WTC11 (cell line): ENCODE measurements at regions not wholly inside any gene's neighbourhood (a gene's known extent, or its start where the extent isn't known, plus 50 kb on each side); places are given as distances from the start of the nearest gene placed in this dataset.

Source experiments
- ATAC-seq: fragments of 200-7000 bp; cut with Tn5 transposase; 2 replicates; pipeline ENCODE4 v1.10.0; 2021; ENCODE audit warnings: mild to moderate bottlenecking, moderate library complexity
- CTCF ChIA-PET: fragments of 300-600 bp; sonication (Branson Sonifier 250); formaldehyde crosslinking; loops from one replicate; lab custom pipeline; 2021; ENCODE audit warnings: antibody characterized with exemption; lab: Charles Lee
- POLR2A ChIA-PET: fragments of 350-600 bp; sonication (Branson Sonifier 250); formaldehyde crosslinking; loops from one replicate; lab custom pipeline; 2021; ENCODE audit warnings: antibody characterized with exemption; lab: Charles Lee
- DNase-seq: peaks from one replicate; pipeline ENCODE4 v3.0.0; 2021; ENCODE audit warnings: low spot score
- H3K27ac Mint-ChIP-seq: 2 replicates; pipeline ENCODE4 v1.8.0; 2021; ENCODE audit warnings: mixed read lengths
- H3K27me3 Mint-ChIP-seq: 2 replicates; pipeline ENCODE4 v1.8.0; 2021; ENCODE audit warnings: low read depth, mild to moderate bottlenecking, moderate library complexity, mixed read lengths
- H3K36me3 Mint-ChIP-seq: 2 replicates; pipeline ENCODE4 v1.8.0; 2021; ENCODE audit warnings: mixed read lengths
- H3K4me1 Mint-ChIP-seq: 2 replicates; pipeline ENCODE4 v1.8.0; 2022; ENCODE audit warnings: mixed read lengths
- H3K4me3 Mint-ChIP-seq: 2 replicates; pipeline ENCODE4 v1.8.0; 2021; ENCODE audit warnings: mild to moderate bottlenecking, moderate library complexity, mixed read lengths
- H3K9me3 Mint-ChIP-seq: 2 replicates; pipeline ENCODE4 v1.8.0; 2021; ENCODE audit warnings: mixed read lengths
- FOXJ3 ChIP-seq: sonication (generic); formaldehyde crosslinking; IDR thresholded peaks from 2 replicates; pipeline ENCODE4 v1.9.0; 2021; ENCODE audit warnings: missing genetic modification reagents, mild to moderate bottlenecking, borderline replicate concordance
- FOXP1 ChIP-seq: sonication (generic); formaldehyde crosslinking; IDR thresholded peaks from 2 replicates; pipeline ENCODE4 v1.8.0; 2022; ENCODE audit warnings: missing genetic modification reagents, mild to moderate bottlenecking, moderate library complexity, borderline replicate concordance
- HMGA2 ChIP-seq: fragments of 250-450 bp; sonication (Bioruptor Pico); IDR thresholded peaks from 2 replicates; pipeline ENCODE4 v1.4.0; 2021; ENCODE audit warnings: mild to moderate bottlenecking, moderate library complexity
- NR2C2 ChIP-seq: sonication (generic); formaldehyde crosslinking; IDR thresholded peaks from 2 replicates; pipeline ENCODE4 v1.8.0; 2022; ENCODE audit warnings: mild to moderate bottlenecking, missing genetic modification reagents
- OVOL2 ChIP-seq: fragments of 250-450 bp; sonication (Bioruptor Pico); IDR thresholded peaks from 2 replicates; pipeline ENCODE4 v1.9.0; 2021; ENCODE audit warnings: mild to moderate bottlenecking, borderline replicate concordance
- RORB ChIP-seq: fragments of 250-450 bp; sonication (Bioruptor Pico); IDR thresholded peaks from 2 replicates; pipeline ENCODE4 v1.9.0; 2021; ENCODE audit warnings: mild to moderate bottlenecking
- SMAD3 ChIP-seq: sonication (generic); formaldehyde crosslinking; IDR thresholded peaks from 2 replicates; pipeline ENCODE4 v1.8.0; 2022; ENCODE audit warnings: missing genetic modification reagents, mild to moderate bottlenecking, borderline replicate concordance
- TCF7 ChIP-seq: sonication (generic); formaldehyde crosslinking; IDR thresholded peaks from 2 replicates; pipeline ENCODE4 v1.8.0; 2022; ENCODE audit warnings: mild to moderate bottlenecking, low read depth, missing genetic modification reagents, moderate library complexity
- TEAD4 ChIP-seq: sonication (generic); formaldehyde crosslinking; IDR thresholded peaks from 2 replicates; pipeline ENCODE4 v1.8.0; 2022; ENCODE audit warnings: mild to moderate bottlenecking, missing genetic modification reagents
- ZNF121 ChIP-seq: sonication (generic); formaldehyde crosslinking; IDR thresholded peaks from 2 replicates; pipeline ENCODE4 v1.8.0; 2023; ENCODE audit warnings: missing genetic modification reagents
- ZNF423 ChIP-seq: fragments of 250-450 bp; sonication (Bioruptor Pico); IDR thresholded peaks from 2 replicates; pipeline ENCODE4 v2.1.2; 2022; ENCODE audit warnings: mild to moderate bottlenecking, moderate library complexity
- TF ChIP-seq, protein P1 (sequence below): sonication (generic); formaldehyde crosslinking; IDR thresholded peaks from 2 replicates; pipeline ENCODE4 v1.8.1; 2023; ENCODE audit warnings: mild to moderate bottlenecking, missing genetic modification reagents
- TF ChIP-seq, protein P2 (sequence below): sonication (generic); formaldehyde crosslinking; IDR thresholded peaks from 2 replicates; pipeline ENCODE4 v1.8.1; 2023; ENCODE audit warnings: mild to moderate bottlenecking, moderate library complexity, missing genetic modification reagents
- TF ChIP-seq, protein P3 (sequence below): sonication (generic); formaldehyde crosslinking; IDR thresholded peaks from 2 replicates; pipeline ENCODE4 v1.8.0; 2022; ENCODE audit warnings: mild to moderate bottlenecking, missing genetic modification reagents
- TF ChIP-seq, protein P4 (sequence below): sonication (generic); formaldehyde crosslinking; conservative IDR thresholded peaks from 2 replicates; pipeline ENCODE4 v1.8.1; 2023; ENCODE audit warnings: mild to moderate bottlenecking, low read depth, missing genetic modification reagents, moderate library complexity
- TF ChIP-seq, protein P5 (sequence below): sonication (generic); formaldehyde crosslinking; IDR thresholded peaks from 2 replicates; pipeline ENCODE4 v1.8.1; 2023; ENCODE audit warnings: mild to moderate bottlenecking, missing genetic modification reagents, borderline replicate concordance

DNA sequence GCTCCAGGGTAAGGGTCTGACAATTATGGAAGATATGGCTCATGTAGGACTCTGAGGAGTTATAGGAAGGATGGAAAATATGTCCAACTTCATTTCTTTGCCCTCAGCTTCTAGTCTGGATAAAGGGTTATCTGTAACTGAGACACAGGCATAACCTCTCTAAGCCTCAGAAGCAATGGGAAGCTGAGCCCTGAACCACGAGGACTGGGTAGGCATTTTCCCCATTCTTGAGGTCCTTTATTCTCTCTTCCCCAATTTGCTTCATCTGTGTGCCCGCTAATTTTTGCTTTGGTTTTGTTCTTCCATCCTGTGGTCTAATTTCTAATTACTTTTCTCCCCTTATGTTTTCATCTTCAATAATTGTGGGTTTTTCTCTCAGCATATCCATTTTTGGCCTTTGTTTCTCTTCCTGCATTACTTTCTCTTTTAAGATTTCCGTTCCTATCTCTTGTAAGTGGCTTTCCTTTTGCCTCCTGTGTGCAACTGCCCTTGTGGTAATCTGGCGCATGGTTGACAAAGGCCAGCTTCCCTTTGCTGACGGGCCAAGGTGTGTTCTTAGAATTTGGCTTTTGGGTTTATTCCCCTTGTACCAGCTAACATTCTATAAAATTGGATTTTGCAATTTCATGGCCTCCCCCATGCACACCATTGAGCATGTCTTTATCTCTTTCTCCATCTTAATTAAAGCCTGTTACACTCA lies 343.8 kb downstream of the TXNL1 start:
- Mint-ChIP-seq H3K9me3 (peaks cover 8% of the 10 kb centered on the region), H3K27me3 (no peaks in the 10 kb centered on the region), H3K27ac (no peak overlapping the region), H3K4me3 (no peak overlapping the region), H3K36me3 (no peaks in the 10 kb centered on the region)
- ATAC-seq (no peak), DNase-seq (no peak)
- TF ChIP-seq, protein P1, sequence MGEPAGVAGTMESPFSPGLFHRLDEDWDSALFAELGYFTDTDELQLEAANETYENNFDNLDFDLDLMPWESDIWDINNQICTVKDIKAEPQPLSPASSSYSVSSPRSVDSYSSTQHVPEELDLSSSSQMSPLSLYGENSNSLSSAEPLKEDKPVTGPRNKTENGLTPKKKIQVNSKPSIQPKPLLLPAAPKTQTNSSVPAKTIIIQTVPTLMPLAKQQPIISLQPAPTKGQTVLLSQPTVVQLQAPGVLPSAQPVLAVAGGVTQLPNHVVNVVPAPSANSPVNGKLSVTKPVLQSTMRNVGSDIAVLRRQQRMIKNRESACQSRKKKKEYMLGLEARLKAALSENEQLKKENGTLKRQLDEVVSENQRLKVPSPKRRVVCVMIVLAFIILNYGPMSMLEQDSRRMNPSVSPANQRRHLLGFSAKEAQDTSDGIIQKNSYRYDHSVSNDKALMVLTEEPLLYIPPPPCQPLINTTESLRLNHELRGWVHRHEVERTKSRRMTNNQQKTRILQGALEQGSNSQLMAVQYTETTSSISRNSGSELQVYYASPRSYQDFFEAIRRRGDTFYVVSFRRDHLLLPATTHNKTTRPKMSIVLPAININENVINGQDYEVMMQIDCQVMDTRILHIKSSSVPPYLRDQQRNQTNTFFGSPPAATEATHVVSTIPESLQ, result no peak
- TF ChIP-seq TCF7 (CRISPR knock-in tag), result no peak
- TF ChIP-seq, protein P2, sequence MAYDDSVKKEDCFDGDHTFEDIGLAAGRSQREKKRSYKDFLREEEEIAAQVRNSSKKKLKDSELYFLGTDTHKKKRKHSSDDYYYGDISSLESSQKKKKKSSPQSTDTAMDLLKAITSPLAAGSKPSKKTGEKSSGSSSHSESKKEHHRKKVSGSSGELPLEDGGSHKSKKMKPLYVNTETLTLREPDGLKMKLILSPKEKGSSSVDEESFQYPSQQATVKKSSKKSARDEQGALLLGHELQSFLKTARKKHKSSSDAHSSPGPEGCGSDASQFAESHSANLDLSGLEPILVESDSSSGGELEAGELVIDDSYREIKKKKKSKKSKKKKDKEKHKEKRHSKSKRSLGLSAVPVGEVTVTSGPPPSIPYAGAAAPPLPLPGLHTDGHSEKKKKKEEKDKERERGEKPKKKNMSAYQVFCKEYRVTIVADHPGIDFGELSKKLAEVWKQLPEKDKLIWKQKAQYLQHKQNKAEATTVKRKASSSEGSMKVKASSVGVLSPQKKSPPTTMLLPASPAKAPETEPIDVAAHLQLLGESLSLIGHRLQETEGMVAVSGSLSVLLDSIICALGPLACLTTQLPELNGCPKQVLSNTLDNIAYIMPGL (CRISPR knock-in tag), result no peak
- no peak for TF ChIP-seq NR2C2 (CRISPR knock-in tag)
- TF ChIP-seq FOXJ3 (CRISPR knock-in tag), result no peak
- TF ChIP-seq SMAD3 (CRISPR knock-in tag), result no peak
- TF ChIP-seq ZNF121 (CRISPR knock-in tag), result no peak
- TF ChIP-seq ZNF423 (CRISPR knock-in tag), result no peak
- no peak for TF ChIP-seq FOXP1
- no peak for TF ChIP-seq RORB (CRISPR knock-in tag)
- TF ChIP-seq, protein P3, sequence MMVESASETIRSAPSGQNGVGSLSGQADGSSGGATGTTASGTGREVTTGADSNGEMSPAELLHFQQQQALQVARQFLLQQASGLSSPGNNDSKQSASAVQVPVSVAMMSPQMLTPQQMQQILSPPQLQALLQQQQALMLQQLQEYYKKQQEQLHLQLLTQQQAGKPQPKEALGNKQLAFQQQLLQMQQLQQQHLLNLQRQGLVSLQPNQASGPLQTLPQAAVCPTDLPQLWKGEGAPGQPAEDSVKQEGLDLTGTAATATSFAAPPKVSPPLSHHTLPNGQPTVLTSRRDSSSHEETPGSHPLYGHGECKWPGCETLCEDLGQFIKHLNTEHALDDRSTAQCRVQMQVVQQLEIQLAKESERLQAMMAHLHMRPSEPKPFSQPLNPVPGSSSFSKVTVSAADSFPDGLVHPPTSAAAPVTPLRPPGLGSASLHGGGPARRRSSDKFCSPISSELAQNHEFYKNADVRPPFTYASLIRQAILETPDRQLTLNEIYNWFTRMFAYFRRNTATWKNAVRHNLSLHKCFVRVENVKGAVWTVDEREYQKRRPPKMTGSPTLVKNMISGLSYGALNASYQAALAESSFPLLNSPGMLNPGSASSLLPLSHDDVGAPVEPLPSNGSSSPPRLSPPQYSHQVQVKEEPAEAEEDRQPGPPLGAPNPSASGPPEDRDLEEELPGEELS (CRISPR knock-in tag), result no peak
- no peak for TF ChIP-seq TEAD4 (CRISPR knock-in tag)
- TF ChIP-seq, protein P4, sequence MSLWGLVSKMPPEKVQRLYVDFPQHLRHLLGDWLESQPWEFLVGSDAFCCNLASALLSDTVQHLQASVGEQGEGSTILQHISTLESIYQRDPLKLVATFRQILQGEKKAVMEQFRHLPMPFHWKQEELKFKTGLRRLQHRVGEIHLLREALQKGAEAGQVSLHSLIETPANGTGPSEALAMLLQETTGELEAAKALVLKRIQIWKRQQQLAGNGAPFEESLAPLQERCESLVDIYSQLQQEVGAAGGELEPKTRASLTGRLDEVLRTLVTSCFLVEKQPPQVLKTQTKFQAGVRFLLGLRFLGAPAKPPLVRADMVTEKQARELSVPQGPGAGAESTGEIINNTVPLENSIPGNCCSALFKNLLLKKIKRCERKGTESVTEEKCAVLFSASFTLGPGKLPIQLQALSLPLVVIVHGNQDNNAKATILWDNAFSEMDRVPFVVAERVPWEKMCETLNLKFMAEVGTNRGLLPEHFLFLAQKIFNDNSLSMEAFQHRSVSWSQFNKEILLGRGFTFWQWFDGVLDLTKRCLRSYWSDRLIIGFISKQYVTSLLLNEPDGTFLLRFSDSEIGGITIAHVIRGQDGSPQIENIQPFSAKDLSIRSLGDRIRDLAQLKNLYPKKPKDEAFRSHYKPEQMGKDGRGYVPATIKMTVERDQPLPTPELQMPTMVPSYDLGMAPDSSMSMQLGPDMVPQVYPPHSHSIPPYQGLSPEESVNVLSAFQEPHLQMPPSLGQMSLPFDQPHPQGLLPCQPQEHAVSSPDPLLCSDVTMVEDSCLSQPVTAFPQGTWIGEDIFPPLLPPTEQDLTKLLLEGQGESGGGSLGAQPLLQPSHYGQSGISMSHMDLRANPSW (CRISPR knock-in tag), result no peak
- TF ChIP-seq OVOL2 (CRISPR knock-in tag), result no peak
- TF ChIP-seq HMGA2 (CRISPR knock-in tag), result no peak
- TF ChIP-seq, protein P5, sequence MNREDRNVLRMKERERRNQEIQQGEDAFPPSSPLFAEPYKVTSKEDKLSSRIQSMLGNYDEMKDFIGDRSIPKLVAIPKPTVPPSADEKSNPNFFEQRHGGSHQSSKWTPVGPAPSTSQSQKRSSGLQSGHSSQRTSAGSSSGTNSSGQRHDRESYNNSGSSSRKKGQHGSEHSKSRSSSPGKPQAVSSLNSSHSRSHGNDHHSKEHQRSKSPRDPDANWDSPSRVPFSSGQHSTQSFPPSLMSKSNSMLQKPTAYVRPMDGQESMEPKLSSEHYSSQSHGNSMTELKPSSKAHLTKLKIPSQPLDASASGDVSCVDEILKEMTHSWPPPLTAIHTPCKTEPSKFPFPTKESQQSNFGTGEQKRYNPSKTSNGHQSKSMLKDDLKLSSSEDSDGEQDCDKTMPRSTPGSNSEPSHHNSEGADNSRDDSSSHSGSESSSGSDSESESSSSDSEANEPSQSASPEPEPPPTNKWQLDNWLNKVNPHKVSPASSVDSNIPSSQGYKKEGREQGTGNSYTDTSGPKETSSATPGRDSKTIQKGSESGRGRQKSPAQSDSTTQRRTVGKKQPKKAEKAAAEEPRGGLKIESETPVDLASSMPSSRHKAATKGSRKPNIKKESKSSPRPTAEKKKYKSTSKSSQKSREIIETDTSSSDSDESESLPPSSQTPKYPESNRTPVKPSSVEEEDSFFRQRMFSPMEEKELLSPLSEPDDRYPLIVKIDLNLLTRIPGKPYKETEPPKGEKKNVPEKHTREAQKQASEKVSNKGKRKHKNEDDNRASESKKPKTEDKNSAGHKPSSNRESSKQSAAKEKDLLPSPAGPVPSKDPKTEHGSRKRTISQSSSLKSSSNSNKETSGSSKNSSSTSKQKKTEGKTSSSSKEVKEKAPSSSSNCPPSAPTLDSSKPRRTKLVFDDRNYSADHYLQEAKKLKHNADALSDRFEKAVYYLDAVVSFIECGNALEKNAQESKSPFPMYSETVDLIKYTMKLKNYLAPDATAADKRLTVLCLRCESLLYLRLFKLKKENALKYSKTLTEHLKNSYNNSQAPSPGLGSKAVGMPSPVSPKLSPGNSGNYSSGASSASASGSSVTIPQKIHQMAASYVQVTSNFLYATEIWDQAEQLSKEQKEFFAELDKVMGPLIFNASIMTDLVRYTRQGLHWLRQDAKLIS (CRISPR knock-in tag), result no peak
- TF ChIP-seq, all 79 proteins: peak for 0
- POLR2A ChIA-PET, result interaction anchor here (0.6 kb wide), 1 partner anchor 399 kb away, joined by 3 read pairs; no protein-coding TSS in a partner anchor
- H3K4me1 Mint-ChIP-seq, result peaks cover 8% of the 10 kb centered on the region; the same call in 1 of the 2 replicates
- CTCF ChIA-PET, result no interaction called here
